Endothelial cell of umbilical vein (primary cell): ENCODE measurements at regions not wholly inside any gene's neighbourhood (a gene's known extent, or its start where the extent isn't known, plus 50 kb on each side); places are given as distances from the start of the nearest gene placed in this dataset.

Experiments
- BruUV-seq: library from RNA; stranded (reverse); fragments of 400-500 nt; replicated peaks from 2 replicates; lab custom pipeline; 2021; lab: Mats Ljungman, UMichigan
- CTCF ChIA-PET: fragments of 300-600, 350-600 bp; sonication (Branson Sonifier 250); formaldehyde crosslinking; loops from one replicate; lab custom pipeline; 2021; ENCODE audit warnings: antibody characterized with exemption, inconsistent platforms; lab: Charles Lee
- POLR2A ChIA-PET: fragments of 300-600, 350-600 bp; sonication (Branson Sonifier 250); formaldehyde crosslinking; loops from one replicate; lab custom pipeline; 2021; ENCODE audit warnings: antibody characterized with exemption, inconsistent platforms; lab: Charles Lee
- DNase-seq: peaks from one replicate; pipeline ENCODE4 v3.0.0-alpha.2; 2011; ENCODE audit warnings: low read depth, low spot score
- FAIRE-seq: peaks from 2 replicates; lab custom pipeline; 2011; peaks lifted over from hg19 to GRCh38; lab: Jason Lieb, UNC
- H2AFZ ChIP-seq: 2 replicates; pipeline ENCODE4 v1.6.0; 2012; ENCODE audit warnings: low read depth, low read length, control low read depth, inconsistent platforms
- H3K27ac ChIP-seq: 2 replicates; pipeline ENCODE4 v1.5.1; 2011; ENCODE audit warnings: low read depth, mild to moderate bottlenecking, control low read depth, low read length, moderate library complexity; ENCODE audit not compliant: insufficient read depth
- H3K27me3 ChIP-seq, 2 experiments: 2 replicates each; pipeline versions ENCODE4 v1.6.0 to v1.6.1; 2011; ENCODE audit warnings: low read length in 2 of 2, mixed read lengths in 1 of 2; ENCODE audit not compliant: control insufficient read depth in 2 of 2, insufficient read depth in 2 of 2
- H3K36me3 ChIP-seq, 2 experiments: 2 replicates in 1 of 2; 3 replicates in 1 of 2; pipeline ENCODE4 v1.5.1; 2011; ENCODE audit warnings: low read length in 2 of 2, mild to moderate bottlenecking in 1 of 2, moderate library complexity in 1 of 2; ENCODE audit not compliant: control insufficient read depth in 2 of 2, insufficient read depth in 2 of 2; ENCODE audit errors: extremely low read depth in 1 of 2
- H3K4me1 ChIP-seq: 3 replicates; pipeline ENCODE4 v1.5.1; 2011; ENCODE audit warnings: mild to moderate bottlenecking, low read length; ENCODE audit not compliant: control insufficient read depth, insufficient read depth; ENCODE audit errors: extremely low read depth
- H3K4me2 ChIP-seq: 2 replicates; pipeline ENCODE4 v1.6.1; 2011; ENCODE audit warnings: low read length, control low read depth, mixed read lengths; ENCODE audit not compliant: insufficient read depth
- H3K4me3 ChIP-seq, 3 experiments: fragments of 200-600 bp in 1 of 3; sonication (generic), shearing (Covaris generic) in 1 of 3; replicated peaks in 1 of 3; 2 replicates each; pipeline ENCODE4 v1.5.1; 2011 to 2016; ENCODE audit warnings: control low read depth in 3 of 3, low read length in 3 of 3, mild to moderate bottlenecking in 2 of 3, inconsistent platforms in 1 of 3, low read depth in 1 of 3, moderate library complexity in 1 of 3; ENCODE audit not compliant: insufficient read depth in 1 of 3
- H3K79me2 ChIP-seq: 2 replicates; pipeline ENCODE4 v1.6.0; 2012; ENCODE audit warnings: low read length, inconsistent platforms; ENCODE audit not compliant: control insufficient read depth, insufficient read depth
- H3K9ac ChIP-seq: replicated peaks from 2 replicates; pipeline ENCODE3; 2011; ENCODE audit warnings: low read length, control low read depth; ENCODE audit not compliant: insufficient read depth; ENCODE audit errors: extremely low read depth
- H3K9me1 ChIP-seq: replicated peaks from 3 replicates; pipeline ENCODE4 v1.6.0; 2011; ENCODE audit warnings: mild to moderate bottlenecking, low read length; ENCODE audit not compliant: control insufficient read depth, insufficient read depth; ENCODE audit errors: extremely low read depth
- H3K9me3 ChIP-seq: replicated peaks from 2 replicates; pipeline ENCODE4 v1.5.1; 2012; ENCODE audit warnings: low read length, inconsistent platforms; ENCODE audit not compliant: control insufficient read depth, insufficient read depth
- H4K20me1 ChIP-seq: replicated peaks from 2 replicates; pipeline ENCODE3; 2011; ENCODE audit warnings: mild to moderate bottlenecking, low read length; ENCODE audit not compliant: control insufficient read depth, insufficient read depth; ENCODE audit errors: extremely low read depth
- EZH2 ChIP-seq: IDR thresholded peaks from 2 replicates; pipeline ENCODE4 v1.6.1; 2012; ENCODE audit warnings: borderline replicate concordance, low read depth, mild to moderate bottlenecking, moderate library complexity, low read length, inconsistent platforms; ENCODE audit not compliant: severe bottlenecking
- FOS ChIP-seq: IDR thresholded peaks from 2 replicates; pipeline ENCODE4 v1.6.1; 2011; ENCODE audit warnings: mild to moderate bottlenecking, low read length, moderate library complexity, borderline replicate concordance; ENCODE audit not compliant: insufficient read depth
- GATA2 ChIP-seq: IDR thresholded peaks from 2 replicates; pipeline ENCODE4 v1.7.0; 2011; ENCODE audit warnings: low read depth, mild to moderate bottlenecking, moderate library complexity, mixed read lengths, low read length; ENCODE audit not compliant: insufficient read length, insufficient read depth
- JUN ChIP-seq: IDR thresholded peaks from 2 replicates; pipeline ENCODE4 v1.6.1; 2011; ENCODE audit warnings: borderline replicate concordance, low read depth; ENCODE audit not compliant: insufficient read length, insufficient read depth
- MYC ChIP-seq: IDR thresholded peaks from one replicate; pipeline ENCODE4 v1.6.1; 2011; ENCODE audit warnings: mild to moderate bottlenecking, low read depth, low read length
- POLR2A ChIP-seq: IDR thresholded peaks from 2 replicates; pipeline ENCODE4 v1.6.1; 2012; ENCODE audit warnings: low read depth, mild to moderate bottlenecking, control low read depth, low read length
- POLR2AphosphoS5 ChIP-seq: IDR thresholded peaks from 2 replicates; pipeline ENCODE4 v1.6.1; 2012; ENCODE audit warnings: low read depth, mild to moderate bottlenecking, control low read depth, low read length, moderate library complexity; ENCODE audit not compliant: insufficient read depth
- dilution Hi-C: fragments of 300-500 bp; cut with MboI; formaldehyde crosslinking; loops from one replicate; pipeline ENCODE4 v1.15.0; 2019; ENCODE audit warnings: low sequenced_read_pairs; ENCODE audit not compliant: extremely low pct_ligation_motif_present
- intact Hi-C: fragments of 100-400 bp; cut with micrococcal nuclease; formaldehyde crosslinking; loops from one replicate; pipeline ENCODE4 v1.10.0; 2022
- TF ChIP-seq, protein P1 (sequence below), 2 donors: IDR thresholded peaks; 1 replicate in 1 of 2; 2 replicates in 1 of 2; pipeline ENCODE4 v1.5.1; 2011; ENCODE audit warnings: low read length in 2 of 2, mild to moderate bottlenecking in 2 of 2, moderate library complexity in 2 of 2, control low read depth in 1 of 2, inconsistent platforms in 1 of 2, low read depth in 1 of 2; ENCODE audit not compliant: insufficient read depth in 1 of 2; ENCODE audit errors: extremely low read depth in 1 of 2

DNA sequence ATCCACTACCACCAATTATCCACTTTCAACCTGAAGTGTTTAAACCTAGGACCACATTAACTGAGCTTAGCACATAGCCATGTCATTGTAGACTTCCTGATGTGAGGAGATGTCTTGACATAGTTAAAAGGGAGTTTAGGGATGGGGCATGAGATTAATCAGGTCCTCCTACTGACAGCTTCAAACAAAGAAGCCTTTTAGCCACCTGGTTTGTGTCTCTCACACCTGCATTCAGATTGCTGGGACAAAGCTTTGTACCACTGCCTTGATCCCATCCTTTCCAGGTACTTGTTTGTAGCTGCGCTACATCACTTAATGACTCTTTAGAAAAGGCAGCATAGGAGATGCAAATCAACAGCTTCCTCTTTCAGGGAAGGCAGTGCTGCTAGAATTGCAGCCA, 340.7 kb upstream of the DDHD1 start:
- DNase-seq, result no peak
- H3K9me1 ChIP-seq, result no peaks in the 10 kb centered on the region
- no peak for FAIRE-seq
- H4K20me1 ChIP-seq, result no peaks in the 10 kb centered on the region
- no peaks in the 10 kb centered on the region for H3K36me3 ChIP-seq
- dilution Hi-C loops, result no loop called here
- no peak overlapping the region for H3K9ac ChIP-seq
- CTCF ChIA-PET, result interaction anchor here (1.2 kb wide), 1 partner anchor 10 kb away, joined by 3 read pairs; no protein-coding TSS in a partner anchor
- H3K4me2 ChIP-seq, result no peak overlapping the region
- no peak overlapping the region for H2AFZ ChIP-seq
- TF ChIP-seq POLR2AphosphoS5 (no peak), FOS (no peak), MYC (no peak), JUN (no peak), GATA2 (no peak), POLR2A (no peak), EZH2 (no peak)
- TF ChIP-seq, protein P1, sequence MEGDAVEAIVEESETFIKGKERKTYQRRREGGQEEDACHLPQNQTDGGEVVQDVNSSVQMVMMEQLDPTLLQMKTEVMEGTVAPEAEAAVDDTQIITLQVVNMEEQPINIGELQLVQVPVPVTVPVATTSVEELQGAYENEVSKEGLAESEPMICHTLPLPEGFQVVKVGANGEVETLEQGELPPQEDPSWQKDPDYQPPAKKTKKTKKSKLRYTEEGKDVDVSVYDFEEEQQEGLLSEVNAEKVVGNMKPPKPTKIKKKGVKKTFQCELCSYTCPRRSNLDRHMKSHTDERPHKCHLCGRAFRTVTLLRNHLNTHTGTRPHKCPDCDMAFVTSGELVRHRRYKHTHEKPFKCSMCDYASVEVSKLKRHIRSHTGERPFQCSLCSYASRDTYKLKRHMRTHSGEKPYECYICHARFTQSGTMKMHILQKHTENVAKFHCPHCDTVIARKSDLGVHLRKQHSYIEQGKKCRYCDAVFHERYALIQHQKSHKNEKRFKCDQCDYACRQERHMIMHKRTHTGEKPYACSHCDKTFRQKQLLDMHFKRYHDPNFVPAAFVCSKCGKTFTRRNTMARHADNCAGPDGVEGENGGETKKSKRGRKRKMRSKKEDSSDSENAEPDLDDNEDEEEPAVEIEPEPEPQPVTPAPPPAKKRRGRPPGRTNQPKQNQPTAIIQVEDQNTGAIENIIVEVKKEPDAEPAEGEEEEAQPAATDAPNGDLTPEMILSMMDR (IDR thresholded peaks at IDR 0.05; ENCODE audit: extremely low read depth in 1 of 2, insufficient read depth in 1 of 2, low read depth in 1 of 2, low read length in 2 of 2), result no peak
- H3K27me3 ChIP-seq, result peaks cover 3 to 4% of the 10 kb centered on the region in 2 experiments
- no peaks in the 10 kb centered on the region for H3K4me1 ChIP-seq
- BruUV-seq, result no TSS peak
- POLR2A ChIA-PET, result no interaction called here
- H3K79me2 ChIP-seq, result no peaks in the 10 kb centered on the region
- no peak overlapping the region for H3K4me3 ChIP-seq
- no peaks in the 10 kb centered on the region for H3K9me3 ChIP-seq
- H3K27ac ChIP-seq, result no peak overlapping the region
- intact Hi-C loops, result no loop called here
